Mesothelial cell of epicardium (in vitro differentiated cells): ENCODE measurements at regions not wholly inside any gene's neighbourhood (a gene's known extent, or its start where the extent isn't known, plus 50 kb on each side); places are given as distances from the start of the nearest gene placed in this dataset.

ENCODE experiments used
- DNase-seq, 2 experiments: peaks; one replicate each; pipeline ENCODE4 v3.0.0; 2021; ENCODE audit warnings: low spot score in 2 of 2; ENCODE audit not compliant: unreplicated experiment in 2 of 2
- H3K27ac Mint-ChIP-seq: 2 replicates; pipeline ENCODE4 v1.8.0; 2021; ENCODE audit warnings: mixed read lengths
- H3K27me3 Mint-ChIP-seq: 2 replicates; pipeline ENCODE4 v1.8.0; 2021; ENCODE audit warnings: low read depth, mixed read lengths
- H3K36me3 Mint-ChIP-seq: 2 replicates; pipeline ENCODE4 v1.8.0; 2021; ENCODE audit warnings: mixed read lengths
- H3K4me1 Mint-ChIP-seq: 2 replicates; pipeline ENCODE4 v1.8.0; 2021; ENCODE audit warnings: mixed read lengths
- H3K4me3 Mint-ChIP-seq: 2 replicates; pipeline ENCODE4 v1.8.0; 2021; ENCODE audit warnings: mild to moderate bottlenecking, moderate library complexity, mixed read lengths
- H3K9me3 Mint-ChIP-seq: 2 replicates; pipeline ENCODE4 v1.8.0; 2021; ENCODE audit warnings: mixed read lengths
- TF ChIP-seq, protein P1 (sequence below): fragments of 200-600 bp; sonication (generic); IDR thresholded peaks from one replicate; pipeline ENCODE4 v1.5.0; 2021; ENCODE audit warnings: antibody characterized with exemption; ENCODE audit not compliant: unreplicated experiment

- no peak overlapping the region for H3K4me3 Mint-ChIP-seq
- H3K9me3 Mint-ChIP-seq: peaks cover 3% of the 10 kb centered on the region
- no peak overlapping the region for H3K27ac Mint-ChIP-seq
- DNase-seq: no peak
- peaks cover 9% of the 10 kb centered on the region for H3K4me1 Mint-ChIP-seq
- TF ChIP-seq, protein P1, sequence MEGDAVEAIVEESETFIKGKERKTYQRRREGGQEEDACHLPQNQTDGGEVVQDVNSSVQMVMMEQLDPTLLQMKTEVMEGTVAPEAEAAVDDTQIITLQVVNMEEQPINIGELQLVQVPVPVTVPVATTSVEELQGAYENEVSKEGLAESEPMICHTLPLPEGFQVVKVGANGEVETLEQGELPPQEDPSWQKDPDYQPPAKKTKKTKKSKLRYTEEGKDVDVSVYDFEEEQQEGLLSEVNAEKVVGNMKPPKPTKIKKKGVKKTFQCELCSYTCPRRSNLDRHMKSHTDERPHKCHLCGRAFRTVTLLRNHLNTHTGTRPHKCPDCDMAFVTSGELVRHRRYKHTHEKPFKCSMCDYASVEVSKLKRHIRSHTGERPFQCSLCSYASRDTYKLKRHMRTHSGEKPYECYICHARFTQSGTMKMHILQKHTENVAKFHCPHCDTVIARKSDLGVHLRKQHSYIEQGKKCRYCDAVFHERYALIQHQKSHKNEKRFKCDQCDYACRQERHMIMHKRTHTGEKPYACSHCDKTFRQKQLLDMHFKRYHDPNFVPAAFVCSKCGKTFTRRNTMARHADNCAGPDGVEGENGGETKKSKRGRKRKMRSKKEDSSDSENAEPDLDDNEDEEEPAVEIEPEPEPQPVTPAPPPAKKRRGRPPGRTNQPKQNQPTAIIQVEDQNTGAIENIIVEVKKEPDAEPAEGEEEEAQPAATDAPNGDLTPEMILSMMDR: no peak
- H3K36me3 Mint-ChIP-seq: no peaks in the 10 kb centered on the region
- H3K27me3 Mint-ChIP-seq: no peaks in the 10 kb centered on the region
Measured at GRCh38 chr1:94602316-94602715, 60.8 kb upstream of the F3 start.

GRCh38 chr1:94600556-94600955 lies 59.0 kb upstream of the F3 start:
- Mint-ChIP-seq H3K27ac (no peak overlapping the region), H3K4me3 (no peak overlapping the region), H3K4me1 (peaks cover 14% of the 10 kb centered on the region), H3K9me3 (peaks cover 3% of the 10 kb centered on the region), H3K27me3 (no peaks in the 10 kb centered on the region), H3K36me3 (no peaks in the 10 kb centered on the region)
- TF ChIP-seq, protein P1: no peak
- DNase-seq: no peak

DNA sequence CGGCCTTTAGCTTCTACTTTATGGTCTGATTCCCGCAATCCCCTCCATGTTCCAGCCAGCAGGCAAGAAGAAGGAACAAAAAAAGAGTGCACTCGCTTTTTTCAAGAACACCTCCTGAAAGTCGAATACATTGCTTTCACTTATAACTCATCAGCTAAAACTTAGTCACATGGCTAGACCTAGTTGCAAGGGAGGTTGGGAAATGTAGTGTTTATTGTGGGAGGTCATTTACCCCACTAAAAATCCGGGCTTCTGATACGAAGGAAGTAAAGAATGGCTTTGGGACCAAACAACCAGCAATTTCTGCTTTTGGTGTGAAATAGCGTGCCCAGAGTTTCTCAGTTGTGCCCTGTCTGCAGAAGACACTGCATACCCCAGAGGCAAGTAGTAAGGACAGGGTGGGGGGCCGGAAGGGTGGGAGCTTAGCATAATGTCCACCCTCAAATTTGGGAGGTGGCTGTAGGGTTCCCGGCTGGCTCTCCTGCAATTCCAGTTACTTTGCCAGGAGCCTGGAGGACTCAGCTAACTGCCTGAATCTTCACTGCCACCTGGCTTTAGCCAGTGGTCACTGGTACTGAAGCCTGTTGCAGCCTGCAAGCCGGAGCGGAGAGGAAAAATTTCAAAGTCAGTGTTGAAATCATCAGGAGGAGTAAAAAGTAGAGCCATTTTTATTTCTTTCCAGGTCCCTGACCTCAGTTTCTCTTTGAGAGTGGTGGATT lies 57.7 kb upstream of the F3 start:
- Mint-ChIP-seq H3K4me1 (peaks cover 14% of the 10 kb centered on the region), H3K4me3 (no peak overlapping the region), H3K27me3 (no peaks in the 10 kb centered on the region), H3K36me3 (no peaks in the 10 kb centered on the region), H3K9me3 (peaks cover 3% of the 10 kb centered on the region), H3K27ac (no peak overlapping the region)
- no peak for DNase-seq
- TF ChIP-seq, protein P1: no peak

- no peaks in the 10 kb centered on the region for H3K27me3 Mint-ChIP-seq
- TF ChIP-seq, protein P1: no peak
- no peak overlapping the region for H3K4me3 Mint-ChIP-seq
- H3K27ac Mint-ChIP-seq: no peak overlapping the region
- H3K36me3 Mint-ChIP-seq: no peaks in the 10 kb centered on the region
- DNase-seq: no peak
- H3K4me1 Mint-ChIP-seq: peaks cover 12% of the 10 kb centered on the region
- H3K9me3 Mint-ChIP-seq: no peaks in the 10 kb centered on the region
Measured at GRCh38 chr1:94597701-94598100, 56.1 kb upstream of the F3 start.

DNA sequence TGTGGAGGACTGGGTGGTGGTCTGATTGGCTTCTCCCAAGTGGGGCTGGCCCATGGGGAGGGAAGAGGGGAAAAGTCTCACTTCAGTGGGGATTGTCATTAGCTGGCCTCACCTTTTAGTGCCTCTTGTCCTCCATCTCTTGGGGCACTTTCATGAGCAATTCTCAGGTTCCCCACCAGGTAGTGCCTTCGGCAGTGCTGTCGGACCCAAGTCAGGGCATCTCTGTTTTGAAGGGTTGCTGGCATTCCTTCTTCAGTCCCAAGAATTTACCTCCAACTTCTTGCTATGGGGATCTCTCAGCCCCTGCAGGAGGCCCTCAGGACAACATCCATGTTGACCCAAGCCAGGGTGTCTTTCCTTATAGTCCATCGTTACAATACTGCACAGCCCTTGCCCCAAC lies 54.7 kb upstream of the F3 start:
- TF ChIP-seq, protein P1: no peak
- Mint-ChIP-seq H3K36me3 (no peaks in the 10 kb centered on the region), H3K27ac (no peak overlapping the region), H3K4me3 (no peak overlapping the region), H3K4me1 (peaks cover 21% of the 10 kb centered on the region), H3K27me3 (no peaks in the 10 kb centered on the region), H3K9me3 (no peaks in the 10 kb centered on the region)
- DNase-seq: no peak
